22Rv1 (cell line): ENCODE measurements at regions not wholly inside any gene's neighbourhood (a gene's known extent, or its start where the extent isn't known, plus 50 kb on each side); places are given as distances from the start of the nearest gene placed in this dataset.

Source experiments
- CTCF ChIP-seq: fragments of 450-650 bp; IDR thresholded peaks from 2 replicates; pipeline ENCODE4 v1.5.1; 2017; ENCODE audit warnings: mild to moderate bottlenecking
- ZFX ChIP-seq: fragments of 450-650 bp; IDR thresholded peaks from 2 replicates; pipeline ENCODE4 v1.6.1; 2017; ENCODE audit warnings: antibody characterized with exemption, borderline replicate concordance

GRCh38 chr6:137692308-137692707 lies 174.8 kb upstream of the TNFAIP3 start:
- TF ChIP-seq CTCF (no peak), ZFX (no peak)
